Endothelial cell of umbilical vein (primary cell): ENCODE measurements at regions not wholly inside any gene's neighbourhood (a gene's known extent, or its start where the extent isn't known, plus 50 kb on each side); places are given as distances from the start of the nearest gene placed in this dataset. TPM values are rescaled to one million over a fixed set of nuclear protein-coding genes. Genes with fewer than 3 reads are reported as not detected.

Source experiments
- BruUV-seq: library from RNA; stranded (reverse); fragments of 400-500 nt; replicated peaks from 2 replicates; lab custom pipeline; 2021; lab: Mats Ljungman, UMichigan
- CTCF ChIA-PET: fragments of 300-600, 350-600 bp; sonication (Branson Sonifier 250); formaldehyde crosslinking; loops from one replicate; lab custom pipeline; 2021; ENCODE audit warnings: antibody characterized with exemption, inconsistent platforms; lab: Charles Lee
- POLR2A ChIA-PET: fragments of 300-600, 350-600 bp; sonication (Branson Sonifier 250); formaldehyde crosslinking; loops from one replicate; lab custom pipeline; 2021; ENCODE audit warnings: antibody characterized with exemption, inconsistent platforms; lab: Charles Lee
- DNase-seq: peaks from one replicate; pipeline ENCODE4 v3.0.0-alpha.2; 2011; ENCODE audit warnings: low read depth, low spot score
- FAIRE-seq: peaks from 2 replicates; lab custom pipeline; 2011; peaks lifted over from hg19 to GRCh38; lab: Jason Lieb, UNC
- H2AFZ ChIP-seq: 2 replicates; pipeline ENCODE4 v1.6.0; 2012; ENCODE audit warnings: low read depth, low read length, control low read depth, inconsistent platforms
- H3K27ac ChIP-seq: 2 replicates; pipeline ENCODE4 v1.5.1; 2011; ENCODE audit warnings: low read depth, mild to moderate bottlenecking, control low read depth, low read length, moderate library complexity; ENCODE audit not compliant: insufficient read depth
- H3K27me3 ChIP-seq, 2 experiments: 2 replicates each; pipeline versions ENCODE4 v1.6.0 to v1.6.1; 2011; ENCODE audit warnings: low read length in 2 of 2, mixed read lengths in 1 of 2; ENCODE audit not compliant: control insufficient read depth in 2 of 2, insufficient read depth in 2 of 2
- H3K36me3 ChIP-seq, 2 experiments: 2 replicates in 1 of 2; 3 replicates in 1 of 2; pipeline ENCODE4 v1.5.1; 2011; ENCODE audit warnings: low read length in 2 of 2, mild to moderate bottlenecking in 1 of 2, moderate library complexity in 1 of 2; ENCODE audit not compliant: control insufficient read depth in 2 of 2, insufficient read depth in 2 of 2; ENCODE audit errors: extremely low read depth in 1 of 2
- H3K4me1 ChIP-seq: 3 replicates; pipeline ENCODE4 v1.5.1; 2011; ENCODE audit warnings: mild to moderate bottlenecking, low read length; ENCODE audit not compliant: control insufficient read depth, insufficient read depth; ENCODE audit errors: extremely low read depth
- H3K4me2 ChIP-seq: 2 replicates; pipeline ENCODE4 v1.6.1; 2011; ENCODE audit warnings: low read length, control low read depth, mixed read lengths; ENCODE audit not compliant: insufficient read depth
- H3K4me3 ChIP-seq, 3 experiments: fragments of 200-600 bp in 1 of 3; sonication (generic), shearing (Covaris generic) in 1 of 3; replicated peaks in 1 of 3; 2 replicates each; pipeline ENCODE4 v1.5.1; 2011 to 2016; ENCODE audit warnings: control low read depth in 3 of 3, low read length in 3 of 3, mild to moderate bottlenecking in 2 of 3, inconsistent platforms in 1 of 3, low read depth in 1 of 3, moderate library complexity in 1 of 3; ENCODE audit not compliant: insufficient read depth in 1 of 3
- H3K79me2 ChIP-seq: 2 replicates; pipeline ENCODE4 v1.6.0; 2012; ENCODE audit warnings: low read length, inconsistent platforms; ENCODE audit not compliant: control insufficient read depth, insufficient read depth
- H3K9ac ChIP-seq: replicated peaks from 2 replicates; pipeline ENCODE3; 2011; ENCODE audit warnings: low read length, control low read depth; ENCODE audit not compliant: insufficient read depth; ENCODE audit errors: extremely low read depth
- H3K9me1 ChIP-seq: replicated peaks from 3 replicates; pipeline ENCODE4 v1.6.0; 2011; ENCODE audit warnings: mild to moderate bottlenecking, low read length; ENCODE audit not compliant: control insufficient read depth, insufficient read depth; ENCODE audit errors: extremely low read depth
- H3K9me3 ChIP-seq: replicated peaks from 2 replicates; pipeline ENCODE4 v1.5.1; 2012; ENCODE audit warnings: low read length, inconsistent platforms; ENCODE audit not compliant: control insufficient read depth, insufficient read depth
- H4K20me1 ChIP-seq: replicated peaks from 2 replicates; pipeline ENCODE3; 2011; ENCODE audit warnings: mild to moderate bottlenecking, low read length; ENCODE audit not compliant: control insufficient read depth, insufficient read depth; ENCODE audit errors: extremely low read depth
- EZH2 ChIP-seq: IDR thresholded peaks from 2 replicates; pipeline ENCODE4 v1.6.1; 2012; ENCODE audit warnings: borderline replicate concordance, low read depth, mild to moderate bottlenecking, moderate library complexity, low read length, inconsistent platforms; ENCODE audit not compliant: severe bottlenecking
- FOS ChIP-seq: IDR thresholded peaks from 2 replicates; pipeline ENCODE4 v1.6.1; 2011; ENCODE audit warnings: mild to moderate bottlenecking, low read length, moderate library complexity, borderline replicate concordance; ENCODE audit not compliant: insufficient read depth
- GATA2 ChIP-seq: IDR thresholded peaks from 2 replicates; pipeline ENCODE4 v1.7.0; 2011; ENCODE audit warnings: low read depth, mild to moderate bottlenecking, moderate library complexity, mixed read lengths, low read length; ENCODE audit not compliant: insufficient read length, insufficient read depth
- JUN ChIP-seq: IDR thresholded peaks from 2 replicates; pipeline ENCODE4 v1.6.1; 2011; ENCODE audit warnings: borderline replicate concordance, low read depth; ENCODE audit not compliant: insufficient read length, insufficient read depth
- MYC ChIP-seq: IDR thresholded peaks from one replicate; pipeline ENCODE4 v1.6.1; 2011; ENCODE audit warnings: mild to moderate bottlenecking, low read depth, low read length
- POLR2A ChIP-seq: IDR thresholded peaks from 2 replicates; pipeline ENCODE4 v1.6.1; 2012; ENCODE audit warnings: low read depth, mild to moderate bottlenecking, control low read depth, low read length
- POLR2AphosphoS5 ChIP-seq: IDR thresholded peaks from 2 replicates; pipeline ENCODE4 v1.6.1; 2012; ENCODE audit warnings: low read depth, mild to moderate bottlenecking, control low read depth, low read length, moderate library complexity; ENCODE audit not compliant: insufficient read depth
- dilution Hi-C: fragments of 300-500 bp; cut with MboI; formaldehyde crosslinking; loops from one replicate; pipeline ENCODE4 v1.15.0; 2019; ENCODE audit warnings: low sequenced_read_pairs; ENCODE audit not compliant: extremely low pct_ligation_motif_present
- intact Hi-C: fragments of 100-400 bp; cut with micrococcal nuclease; formaldehyde crosslinking; loops from one replicate; pipeline ENCODE4 v1.10.0; 2022
- small RNA-seq: library from RNA; depleted of rRNA; stranded (forward); fragments of <200 nt; gene quantifications from one replicate; pipeline ENCODE3, GENCODE V24; 2012; ENCODE audit warnings: low replicate concordance, low read depth; ENCODE audit not compliant: insufficient read depth, insufficient read length
- TF ChIP-seq, protein P1 (sequence below): IDR thresholded peaks from 2 replicates; pipeline ENCODE4 v1.6.1; 2011; ENCODE audit not compliant: insufficient read depth, insufficient read length
- TF ChIP-seq, protein P2 (sequence below), 2 donors: IDR thresholded peaks; 1 replicate in 1 of 2; 2 replicates in 1 of 2; pipeline ENCODE4 v1.5.1; 2011; ENCODE audit warnings: low read length in 2 of 2, mild to moderate bottlenecking in 2 of 2, moderate library complexity in 2 of 2, control low read depth in 1 of 2, inconsistent platforms in 1 of 2, low read depth in 1 of 2; ENCODE audit not compliant: insufficient read depth in 1 of 2; ENCODE audit errors: extremely low read depth in 1 of 2

DNA sequence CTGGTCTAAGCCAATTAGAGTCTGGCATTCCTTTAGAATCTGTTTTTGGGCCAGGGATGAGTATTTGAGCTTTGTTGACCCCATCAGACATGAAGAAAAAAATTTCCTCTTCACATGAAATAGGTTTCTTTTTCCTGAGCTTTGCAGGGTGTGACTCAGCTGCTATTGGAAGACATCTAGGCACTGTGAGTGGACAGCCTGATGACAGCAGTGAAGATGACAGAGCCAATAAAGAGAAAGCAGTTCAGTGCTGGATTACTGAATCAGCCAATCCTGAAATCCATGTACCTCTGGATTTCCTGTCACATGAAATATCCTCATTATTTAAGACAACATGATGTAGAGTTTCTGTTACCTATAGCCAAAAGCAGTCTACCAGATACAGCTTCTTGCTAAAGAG, 51.3 kb upstream of the GRIA1 start:
- FAIRE-seq (no peak), DNase-seq (no peak)
- no peaks in the 10 kb centered on the region for H3K9me3 ChIP-seq
- no peak overlapping the region for H3K4me3 ChIP-seq
- no peaks in the 10 kb centered on the region for H3K4me1 ChIP-seq
- H3K4me2 ChIP-seq, result no peak overlapping the region
- H3K9me1 ChIP-seq, result no peaks in the 10 kb centered on the region
- no peak overlapping the region for H3K9ac ChIP-seq
- no TSS peak for BruUV-seq
- CTCF ChIA-PET, result no interaction called here
- dilution Hi-C loops (no loop called here), intact Hi-C loops (no loop called here)
- TF ChIP-seq POLR2AphosphoS5 (no peak), JUN (no peak), FOS (no peak), MYC (no peak), POLR2A (no peak), GATA2 (no peak), EZH2 (no peak)
- TF ChIP-seq, protein P1, sequence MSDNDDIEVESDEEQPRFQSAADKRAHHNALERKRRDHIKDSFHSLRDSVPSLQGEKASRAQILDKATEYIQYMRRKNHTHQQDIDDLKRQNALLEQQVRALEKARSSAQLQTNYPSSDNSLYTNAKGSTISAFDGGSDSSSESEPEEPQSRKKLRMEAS, result no peak
- TF ChIP-seq, protein P2, sequence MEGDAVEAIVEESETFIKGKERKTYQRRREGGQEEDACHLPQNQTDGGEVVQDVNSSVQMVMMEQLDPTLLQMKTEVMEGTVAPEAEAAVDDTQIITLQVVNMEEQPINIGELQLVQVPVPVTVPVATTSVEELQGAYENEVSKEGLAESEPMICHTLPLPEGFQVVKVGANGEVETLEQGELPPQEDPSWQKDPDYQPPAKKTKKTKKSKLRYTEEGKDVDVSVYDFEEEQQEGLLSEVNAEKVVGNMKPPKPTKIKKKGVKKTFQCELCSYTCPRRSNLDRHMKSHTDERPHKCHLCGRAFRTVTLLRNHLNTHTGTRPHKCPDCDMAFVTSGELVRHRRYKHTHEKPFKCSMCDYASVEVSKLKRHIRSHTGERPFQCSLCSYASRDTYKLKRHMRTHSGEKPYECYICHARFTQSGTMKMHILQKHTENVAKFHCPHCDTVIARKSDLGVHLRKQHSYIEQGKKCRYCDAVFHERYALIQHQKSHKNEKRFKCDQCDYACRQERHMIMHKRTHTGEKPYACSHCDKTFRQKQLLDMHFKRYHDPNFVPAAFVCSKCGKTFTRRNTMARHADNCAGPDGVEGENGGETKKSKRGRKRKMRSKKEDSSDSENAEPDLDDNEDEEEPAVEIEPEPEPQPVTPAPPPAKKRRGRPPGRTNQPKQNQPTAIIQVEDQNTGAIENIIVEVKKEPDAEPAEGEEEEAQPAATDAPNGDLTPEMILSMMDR (IDR thresholded peaks at IDR 0.05; ENCODE audit: extremely low read depth in 1 of 2, insufficient read depth in 1 of 2, low read depth in 1 of 2, low read length in 2 of 2), result no peak
- POLR2A ChIA-PET, result interaction anchor here (0.5 kb wide), 1 partner anchor 9 kb away, joined by 3 read pairs; no protein-coding TSS in a partner anchor
- H3K36me3 ChIP-seq, result no peaks in the 10 kb centered on the region
- H4K20me1 ChIP-seq, result no peaks in the 10 kb centered on the region
- no peaks in the 10 kb centered on the region for H3K27me3 ChIP-seq
- no peak overlapping the region for H2AFZ ChIP-seq
- no peak overlapping the region for H3K27ac ChIP-seq
- no peaks in the 10 kb centered on the region for H3K79me2 ChIP-seq

Small RNA genes in the stretch of these regions (small RNA-seq; reads per million reads assigned to genes)
- not detected for gene AC008571.1
